KG1 (cell line): ENCODE measurements at regions not wholly inside any gene's neighbourhood (a gene's known extent, or its start where the extent isn't known, plus 50 kb on each side); places are given as distances from the start of the nearest gene placed in this dataset.

ENCODE experiments used
- DNase-seq: peaks from one replicate; lab custom pipeline; 2025; lab: John Stamatoyannopoulos, UW

- no peak for DNase-seq
Observed at GRCh38 chr1:168631671-168632400, 55.4 kb downstream of the XCL1 start.

GRCh38 chr1:168634951-168635532 lies 58.6 kb downstream of the XCL1 start:
- DNase-seq = no peak

- peak; percentile 6 for DNase-seq
Observed at GRCh38 chr1:168636200-168636599, 59.8 kb downstream of the XCL1 start.

- no peak for DNase-seq
Observed at GRCh38 chr1:168636642-168637111, 60.3 kb downstream of the XCL1 start.

GRCh38 chr1:168637350-168637991 lies 61.1 kb downstream of the XCL1 start:
- peak; percentile 37 for DNase-seq

GRCh38 chr1:168638884-168639283 lies 62.5 kb downstream of the XCL1 start:
- DNase-seq = no peak

- DNase-seq = no peak
Observed at GRCh38 chr1:168640182-168640581, 63.8 kb downstream of the XCL1 start.

GRCh38 chr1:168640836-168641235 lies 64.4 kb downstream of the XCL1 start:
- DNase-seq = no peak

GRCh38 chr1:168643152-168643551 lies 66.7 kb downstream of the XCL1 start:
- no peak for DNase-seq
